D341Med (cell line): ENCODE measurements at regions not wholly inside any gene's neighbourhood (a gene's known extent, or its start where the extent isn't known, plus 50 kb on each side); places are given as distances from the start of the nearest gene placed in this dataset.
A peak's percentile ranks its signal among the peaks of the same experiment; 100 is the strongest.
"Not testable (repeated sequence)": the region's sequence is repeated elsewhere in the genome, so short reads cannot be mapped to it uniquely, and the experiment has no call there.

Experiments used
- DNase-seq: peaks from one replicate; pipeline ENCODE4 v3.0.0; 2012; ENCODE audit warnings: low spot score

DNA sequence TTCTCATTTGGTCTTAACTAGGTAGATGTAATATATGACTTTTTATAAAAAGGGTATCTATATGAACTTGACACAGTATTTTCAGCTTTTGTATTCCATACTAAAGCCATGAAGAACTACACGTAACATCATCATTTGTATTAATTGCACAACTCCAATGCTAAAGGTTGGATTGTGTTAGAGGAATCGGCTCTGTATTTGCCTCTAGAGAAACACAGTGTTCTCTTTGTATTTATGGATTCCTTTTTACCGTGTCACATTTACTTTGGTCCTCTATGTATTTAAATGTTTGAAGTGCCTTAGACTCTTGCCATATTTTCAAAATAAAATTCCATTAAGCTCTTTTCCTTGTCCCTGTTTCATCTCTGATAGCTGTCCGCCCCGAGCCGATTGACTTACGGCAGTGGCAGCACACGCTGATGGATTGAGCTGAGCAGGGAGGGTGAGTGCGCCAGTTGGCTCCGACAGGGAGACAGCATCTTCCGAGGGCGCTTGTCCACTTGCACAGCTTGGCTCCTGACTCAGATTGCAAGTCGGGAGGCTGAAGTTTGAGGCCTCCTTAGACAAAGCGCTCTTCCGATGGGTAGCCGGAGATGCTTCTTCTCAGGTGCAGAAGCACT lies 95.6 kb upstream of the DMRT1 start:
- DNase-seq: no peak

DNA sequence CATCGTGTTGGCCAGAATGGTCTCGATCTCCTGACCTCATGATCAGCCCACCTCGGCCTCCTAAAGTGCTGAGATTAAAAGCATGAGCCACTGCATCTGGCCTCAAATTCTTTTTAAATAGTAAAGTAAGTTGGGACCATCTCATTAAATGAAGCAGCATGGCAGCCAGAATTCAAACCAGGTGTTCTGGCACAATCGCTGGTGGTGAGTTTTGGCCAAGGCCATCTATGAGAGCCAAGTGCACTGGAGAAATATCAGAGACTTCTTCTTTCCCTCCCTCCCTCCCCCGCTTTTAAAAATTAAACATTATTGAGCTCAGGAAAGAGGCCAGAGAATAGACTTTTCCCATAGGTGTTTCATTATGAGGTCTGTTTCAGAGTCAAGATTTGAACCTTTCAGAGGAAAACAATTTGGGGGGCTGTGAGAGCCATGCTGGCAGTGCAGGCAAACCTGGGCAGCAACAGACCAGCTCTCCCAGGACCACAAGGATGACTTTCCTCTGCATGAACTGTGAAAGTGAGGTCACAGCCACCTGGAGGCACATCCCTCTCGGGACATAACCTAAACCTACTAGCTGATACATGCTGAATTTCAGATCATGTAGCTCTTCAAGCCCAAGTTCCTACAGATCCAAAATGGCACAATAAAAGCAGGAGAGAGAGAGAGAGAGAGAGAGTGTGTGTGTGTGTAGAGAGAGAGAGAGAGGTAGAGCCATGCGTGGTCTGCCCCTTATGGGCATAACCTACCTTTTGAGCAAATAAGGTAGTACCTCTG lies 94.6 kb upstream of the DMRT1 start:
- no peak for DNase-seq

DNA sequence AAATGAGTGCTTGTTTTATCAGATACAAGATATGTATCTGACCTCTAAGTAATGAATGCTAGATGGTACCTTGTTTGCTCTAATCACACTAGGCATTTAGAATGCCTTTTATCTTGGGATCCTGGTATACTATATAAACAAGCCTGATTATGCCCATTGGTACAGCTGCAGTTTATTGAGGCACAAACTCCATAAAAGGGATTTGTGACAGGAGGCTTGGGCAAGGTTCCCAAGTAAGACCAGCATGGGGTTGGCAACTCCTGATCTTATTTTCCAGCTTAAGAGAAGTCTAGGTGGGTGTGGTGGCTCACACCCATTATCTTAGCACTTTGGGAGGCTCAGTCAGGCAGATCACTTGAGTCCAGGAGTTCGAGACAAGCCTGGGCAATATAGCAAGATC lies 93.9 kb upstream of the DMRT1 start:
- no peak for DNase-seq

DNA sequence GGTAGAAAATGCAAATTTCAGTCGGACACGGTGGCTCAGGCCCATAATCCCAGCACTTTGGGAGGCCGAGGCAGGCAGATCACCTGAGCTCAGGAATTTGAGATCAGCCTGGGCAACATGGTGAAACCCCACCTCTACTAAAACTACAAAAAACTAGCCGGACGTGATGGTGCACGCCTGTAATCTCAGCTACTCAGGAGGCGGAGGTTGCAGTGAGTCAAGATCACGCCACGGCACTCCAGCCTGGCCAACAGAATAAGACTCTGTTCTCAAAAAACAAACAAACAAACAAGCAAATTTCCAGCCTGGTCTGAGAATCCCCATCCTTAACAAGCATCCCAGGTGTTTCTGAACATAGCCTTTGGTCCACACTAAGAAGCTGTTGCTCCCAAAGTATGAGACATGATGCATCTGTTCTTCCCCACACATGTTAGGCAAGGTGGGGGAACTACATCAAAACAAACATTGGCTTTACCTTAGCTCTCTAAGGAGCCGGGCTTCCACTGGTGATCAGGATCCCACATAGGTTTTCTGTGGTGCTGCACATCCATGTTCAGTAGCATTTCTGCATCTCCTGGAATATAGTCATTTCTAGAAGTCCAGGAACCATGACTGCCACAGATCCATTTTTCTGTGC lies 92.5 kb upstream of the DMRT1 start:
- DNase-seq: no peak

- no peak for DNase-seq
Measured at GRCh38 chr9:749716-750115, 91.8 kb upstream of the DMRT1 start.

- DNase-seq: no peak
Measured at GRCh38 chr9:750249-750967, 91.1 kb upstream of the DMRT1 start.

- no peak for DNase-seq
Measured at GRCh38 chr9:751137-752051, 90.1 kb upstream of the DMRT1 start.

DNA sequence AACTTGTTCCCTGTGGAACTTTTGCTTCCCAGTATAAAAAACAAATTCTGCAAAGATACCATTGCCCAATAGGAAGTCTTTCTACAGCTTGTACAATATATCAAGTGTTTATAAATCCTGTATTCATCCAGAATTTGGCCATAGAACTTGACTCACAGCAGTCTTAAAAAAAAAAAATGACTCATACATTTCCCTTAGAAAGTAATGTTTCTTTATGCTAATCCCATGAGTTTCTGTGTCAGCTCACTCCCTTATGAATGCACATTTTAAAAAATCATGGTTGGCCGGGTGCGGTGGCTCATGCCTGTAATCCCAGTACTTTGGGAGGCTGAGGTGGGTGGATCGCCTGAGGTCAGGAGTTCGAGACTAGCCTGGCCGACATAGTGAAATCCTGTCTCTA lies 89.3 kb upstream of the DMRT1 start:
- no peak for DNase-seq

GRCh38 chr9:752681-753200 lies 88.8 kb upstream of the DMRT1 start:
- DNase-seq: no peak

DNA sequence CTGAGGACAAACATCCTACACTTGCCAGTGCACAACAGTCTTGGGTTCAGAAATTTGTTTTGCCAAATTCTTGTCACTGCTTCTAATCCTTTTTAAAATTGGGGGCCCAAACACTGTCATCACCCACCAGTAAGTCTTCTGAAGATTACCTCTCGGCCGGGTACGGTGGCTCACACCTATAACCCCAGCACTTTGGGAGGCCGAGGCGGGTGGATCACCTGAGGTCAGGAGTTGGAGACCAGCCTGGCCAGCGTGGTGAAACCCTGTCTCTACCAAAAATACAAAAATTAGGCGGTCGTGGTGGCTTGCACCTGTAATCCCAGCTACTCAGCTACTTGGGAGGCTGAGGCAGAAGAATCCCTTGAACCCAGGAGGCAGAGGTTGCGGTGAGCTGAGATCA lies 87.8 kb upstream of the DMRT1 start:
- DNase-seq: not testable (repeated sequence)

DNA sequence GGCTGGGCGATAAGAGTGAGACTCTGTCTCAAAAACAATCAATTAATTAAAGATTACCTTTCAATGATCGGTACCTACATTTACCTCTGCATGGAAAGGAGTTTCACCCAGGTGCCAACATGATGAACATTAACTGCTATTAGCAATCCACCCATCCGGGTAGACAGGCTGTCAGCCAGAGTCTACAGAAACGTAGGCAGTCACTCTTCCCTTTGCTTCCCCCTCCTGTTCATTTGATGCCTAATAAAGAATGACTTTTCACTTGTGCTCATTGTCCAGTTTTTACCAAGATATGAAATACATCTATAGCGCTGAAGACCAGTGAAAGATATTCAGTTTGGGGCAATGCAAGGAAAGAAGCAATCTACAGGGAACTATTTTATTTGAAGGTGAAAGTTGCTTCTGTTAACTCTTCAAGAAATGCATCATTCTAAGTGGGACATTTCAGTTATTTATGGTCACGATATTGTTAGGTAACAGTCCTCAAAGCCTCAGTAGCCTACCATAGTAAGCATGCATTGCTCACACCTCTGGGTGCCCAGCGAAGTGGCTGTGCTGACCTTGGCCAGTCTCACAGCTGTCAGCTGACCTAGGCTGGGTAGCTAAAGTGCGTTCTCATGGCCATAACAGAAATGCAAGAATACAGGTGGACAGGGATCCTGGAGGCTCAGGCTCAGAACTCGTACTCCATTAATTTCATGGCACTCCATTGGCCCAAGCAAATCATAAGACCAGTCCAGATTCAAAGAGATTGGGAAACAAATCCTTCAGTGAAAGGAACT lies 87.2 kb upstream of the DMRT1 start:
- DNase-seq: no peak

- DNase-seq: no peak
Measured at GRCh38 chr9:755454-756381, 85.8 kb upstream of the DMRT1 start.

- DNase-seq: peak; percentile 73
Measured at GRCh38 chr9:757246-757881, 84.1 kb upstream of the DMRT1 start.

GRCh38 chr9:758146-758545 lies 83.4 kb upstream of the DMRT1 start:
- DNase-seq: no peak

DNA sequence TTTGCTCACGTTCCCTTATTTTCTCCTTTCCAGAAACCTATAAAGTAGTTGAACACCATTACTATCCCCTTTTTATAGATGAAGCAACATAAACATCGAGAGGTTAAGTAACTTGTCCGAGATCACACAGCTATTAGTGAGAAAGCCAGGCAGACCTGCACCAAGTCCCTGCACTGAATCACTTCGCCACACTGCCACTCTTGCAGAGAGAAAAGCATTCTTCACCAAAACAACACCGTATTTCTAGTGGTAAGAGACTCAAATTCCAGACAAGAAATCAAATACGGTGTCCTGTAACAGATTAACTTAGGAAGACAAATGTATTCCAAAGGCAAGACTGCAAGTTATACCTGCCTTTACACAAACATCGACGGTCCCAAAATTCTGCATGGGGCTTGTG lies 82.0 kb upstream of the DMRT1 start:
- DNase-seq: no peak

DNA sequence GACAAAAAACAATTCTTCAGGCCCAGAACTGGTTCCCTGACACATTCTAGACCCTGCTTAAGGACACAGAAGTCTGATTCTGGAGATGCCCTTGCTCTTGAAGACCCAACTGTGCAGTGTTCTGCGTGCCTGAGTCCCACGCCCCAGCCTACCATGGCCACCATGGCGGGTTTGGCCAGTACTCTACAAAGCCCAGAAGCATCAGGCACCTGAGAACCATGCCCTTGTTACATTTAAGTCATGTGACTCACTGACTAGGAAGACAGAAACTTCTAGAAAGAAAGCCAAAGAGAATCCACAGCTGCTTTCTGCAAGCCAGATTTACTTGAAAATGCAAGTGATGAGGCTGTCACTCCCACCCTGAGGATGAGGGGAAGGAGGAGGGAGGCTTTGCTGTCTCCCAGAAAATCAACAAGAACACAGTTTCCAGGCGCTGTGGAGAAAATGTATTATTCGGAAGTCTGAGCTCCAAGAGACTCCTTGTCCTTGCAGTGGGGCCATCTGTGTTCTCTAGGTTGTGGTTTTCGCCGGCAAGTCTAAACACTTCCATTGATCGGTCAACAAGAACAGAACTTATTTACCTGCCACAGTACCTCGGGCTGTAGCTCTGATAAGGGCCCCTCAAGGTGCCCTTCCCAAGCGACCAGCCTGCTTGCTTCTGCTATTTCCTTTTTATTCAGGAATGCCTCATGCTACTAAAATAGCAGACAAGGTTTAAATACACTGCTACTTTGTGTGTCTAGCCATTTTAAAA lies 81.3 kb upstream of the DMRT1 start:
- no peak for DNase-seq

DNA sequence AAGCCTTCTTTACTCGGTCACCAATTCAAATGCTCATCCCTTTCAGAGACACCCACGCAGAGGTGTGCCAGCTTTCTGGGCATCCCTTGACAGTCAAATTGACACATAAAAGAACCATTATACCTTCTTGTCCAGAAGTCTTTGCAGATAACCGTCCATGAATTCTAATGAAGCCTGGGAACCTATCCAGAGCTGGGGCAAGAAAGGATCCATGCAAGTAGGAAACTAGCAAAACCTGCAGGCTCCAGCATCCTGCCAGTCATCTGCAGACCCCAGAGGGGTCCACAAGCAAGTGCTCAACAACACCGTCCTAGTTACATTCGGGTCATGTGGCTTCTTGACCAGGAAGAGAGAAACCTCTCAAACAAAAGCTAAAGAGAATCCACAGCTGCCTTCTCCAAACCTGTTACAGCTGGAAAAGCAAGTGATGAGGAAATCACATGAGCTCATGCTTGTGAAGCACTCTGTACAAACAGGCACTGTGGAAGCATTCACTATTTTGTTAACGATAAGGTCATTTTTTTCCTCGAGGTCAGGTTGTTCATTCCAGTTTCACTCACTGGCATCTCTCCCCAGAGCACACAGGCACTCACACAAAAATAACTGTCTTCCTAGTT lies 80.2 kb upstream of the DMRT1 start:
- no peak for DNase-seq
